ENCODE measurements at regions not wholly inside any gene's neighbourhood (a gene's known extent, or its start where the extent isn't known, plus 50 kb on each side); places are given as distances from the start of the nearest gene placed in this dataset.

- DNase-seq (ENCODE audit: low read depth): no peak
These were observed 623.4 kb downstream of the CDH26 start for GRCh38 chr20:60581606-60582115.

- DNase-seq (ENCODE audit: low read depth): no peak
These were observed 625.5 kb downstream of the CDH26 start for GRCh38 chr20:60583741-60584140.

- no peak for DNase-seq (ENCODE audit: low read depth)
These were observed 626.0 kb downstream of the CDH26 start for GRCh38 chr20:60584221-60584620.

GRCh38 chr20:60585651-60586050 lies 627.4 kb downstream of the CDH26 start:
- DNase-seq (ENCODE audit: low read depth): no peak

- no peak for DNase-seq (ENCODE audit: low read depth)
These were observed 628.2 kb downstream of the CDH26 start for GRCh38 chr20:60586269-60587050.

- DNase-seq (ENCODE audit: low read depth): no peak
These were observed 629.8 kb downstream of the CDH26 start for GRCh38 chr20:60587986-60588385.

GRCh38 chr20:60589623-60590022 lies 631.4 kb downstream of the CDH26 start:
- no peak for DNase-seq (ENCODE audit: low read depth)

GRCh38 chr20:60591172-60591799 lies 633.1 kb downstream of the CDH26 start:
- DNase-seq (ENCODE audit: low read depth): no peak

- no peak for DNase-seq (ENCODE audit: low read depth)
These were observed 640.3 kb downstream of the CDH26 start for GRCh38 chr20:60598528-60598927.

- DNase-seq (ENCODE audit: low read depth): no peak
These were observed 641.2 kb downstream of the CDH26 start for GRCh38 chr20:60599381-60599780.

GRCh38 chr20:60600036-60600435 lies 641.8 kb downstream of the CDH26 start:
- DNase-seq (ENCODE audit: low read depth): no peak

- DNase-seq (ENCODE audit: low read depth): no peak
These were observed 628.0 kb upstream of the CDH4 start for GRCh38 chr20:60624066-60624465.

- no peak for DNase-seq (ENCODE audit: low read depth)
These were observed 624.1 kb upstream of the CDH4 start for GRCh38 chr20:60627751-60628565.

GRCh38 chr20:60628749-60629148 lies 623.3 kb upstream of the CDH4 start:
- DNase-seq (ENCODE audit: low read depth): no peak

- no peak for DNase-seq (ENCODE audit: low read depth)
These were observed 622.9 kb upstream of the CDH4 start for GRCh38 chr20:60629206-60629605.

GRCh38 chr20:60630609-60631008 lies 621.5 kb upstream of the CDH4 start:
- DNase-seq (ENCODE audit: low read depth): no peak

- DNase-seq (ENCODE audit: low read depth): no peak
These were observed 620.3 kb upstream of the CDH4 start for GRCh38 chr20:60631585-60632287.

- DNase-seq (ENCODE audit: low read depth): no peak
These were observed 619.4 kb upstream of the CDH4 start for GRCh38 chr20:60632391-60633262.

- DNase-seq (ENCODE audit: low read depth): no peak
These were observed 617.4 kb upstream of the CDH4 start for GRCh38 chr20:60634491-60635172.

- no peak for DNase-seq (ENCODE audit: low read depth)
These were observed 615.6 kb upstream of the CDH4 start for GRCh38 chr20:60636417-60636816.
